Astrocyte (in vitro differentiated cells and primary cell): ENCODE measurements at regions not wholly inside any gene's neighbourhood (a gene's known extent, or its start where the extent isn't known, plus 50 kb on each side); places are given as distances from the start of the nearest gene placed in this dataset.

Source experiments
- DNase-seq: peaks from one replicate; pipeline ENCODE4 v3.0.0-alpha.2; 2010; ENCODE audit warnings: low read depth
- FAIRE-seq: peaks from 2 replicates; lab custom pipeline; 2011; peaks lifted over from hg19 to GRCh38; lab: Jason Lieb, UNC
- H2AFZ ChIP-seq: 2 replicates; pipeline ENCODE4 v1.6.0; 2012; ENCODE audit warnings: low read depth, low read length, inconsistent platforms
- H3K27ac ChIP-seq: 2 replicates; pipeline ENCODE4 v1.5.1; 2011; ENCODE audit warnings: low read depth, low read length, inconsistent platforms
- H3K27me3 ChIP-seq: 2 replicates; pipeline ENCODE4 v1.6.0; 2011; ENCODE audit warnings: low read length, inconsistent platforms; ENCODE audit not compliant: insufficient read depth
- H3K36me3 ChIP-seq: 2 replicates; pipeline ENCODE4 v1.5.1; 2011; ENCODE audit warnings: low read length, inconsistent platforms; ENCODE audit not compliant: insufficient read depth
- H3K4me1 ChIP-seq: 2 replicates; pipeline ENCODE4 v1.5.1; 2011; ENCODE audit warnings: low read length, inconsistent platforms; ENCODE audit not compliant: insufficient read depth
- H3K4me2 ChIP-seq: 2 replicates; pipeline ENCODE4 v1.6.0; 2012; ENCODE audit warnings: low read length, inconsistent platforms
- H3K4me3 ChIP-seq: 2 replicates; pipeline ENCODE4 v1.5.1; 2011; ENCODE audit warnings: low read depth, mild to moderate bottlenecking, low read length, inconsistent platforms; ENCODE audit not compliant: insufficient read depth
- H3K79me2 ChIP-seq: 2 replicates; pipeline ENCODE4 v1.6.0; 2012; ENCODE audit warnings: mild to moderate bottlenecking, low read length, inconsistent platforms; ENCODE audit not compliant: insufficient read depth
- H3K9ac ChIP-seq: 2 replicates; pipeline ENCODE4 v1.6.0; 2012; ENCODE audit warnings: mild to moderate bottlenecking, low read length, inconsistent platforms
- H3K9me3 ChIP-seq: 2 replicates; pipeline ENCODE4 v1.5.1; 2012; ENCODE audit warnings: low read depth, mild to moderate bottlenecking, low read length, inconsistent platforms; ENCODE audit not compliant: insufficient read depth
- H4K20me1 ChIP-seq: 2 replicates; pipeline ENCODE4 v1.6.0; 2012; ENCODE audit warnings: low read length, inconsistent platforms; ENCODE audit not compliant: insufficient read depth
- H3K27ac Mint-ChIP-seq: one replicate; pipeline ENCODE4 v1.8.0; 2021; ENCODE audit warnings: mild to moderate bottlenecking, mixed read lengths; ENCODE audit not compliant: unreplicated experiment
- H3K27me3 Mint-ChIP-seq: one replicate; pipeline ENCODE4 v1.8.0; 2021; ENCODE audit warnings: low read depth, mixed read lengths; ENCODE audit not compliant: unreplicated experiment
- H3K36me3 Mint-ChIP-seq: one replicate; pipeline ENCODE4 v1.8.0; 2021; ENCODE audit warnings: low read depth, mixed read lengths; ENCODE audit not compliant: unreplicated experiment
- H3K4me1 Mint-ChIP-seq: one replicate; pipeline ENCODE4 v1.8.0; 2021; ENCODE audit warnings: low read depth, mixed read lengths; ENCODE audit not compliant: unreplicated experiment
- H3K4me3 Mint-ChIP-seq: one replicate; pipeline ENCODE4 v1.8.0; 2021; ENCODE audit warnings: mild to moderate bottlenecking, moderate library complexity, mixed read lengths; ENCODE audit not compliant: unreplicated experiment
- H3K9me3 Mint-ChIP-seq: one replicate; pipeline ENCODE4 v1.8.0; 2021; ENCODE audit warnings: mild to moderate bottlenecking, mixed read lengths; ENCODE audit not compliant: unreplicated experiment
- EZH2 ChIP-seq: IDR thresholded peaks from 2 replicates; pipeline ENCODE4 v1.6.1; 2012; ENCODE audit warnings: mild to moderate bottlenecking, low read length, inconsistent platforms; ENCODE audit not compliant: insufficient read depth
- TF ChIP-seq, protein P1 (sequence below): IDR thresholded peaks from 2 replicates; pipeline ENCODE4 v1.5.1; 2011; ENCODE audit warnings: low read depth, mild to moderate bottlenecking, inconsistent platforms, low read length, moderate library complexity; ENCODE audit not compliant: insufficient read depth

DNA sequence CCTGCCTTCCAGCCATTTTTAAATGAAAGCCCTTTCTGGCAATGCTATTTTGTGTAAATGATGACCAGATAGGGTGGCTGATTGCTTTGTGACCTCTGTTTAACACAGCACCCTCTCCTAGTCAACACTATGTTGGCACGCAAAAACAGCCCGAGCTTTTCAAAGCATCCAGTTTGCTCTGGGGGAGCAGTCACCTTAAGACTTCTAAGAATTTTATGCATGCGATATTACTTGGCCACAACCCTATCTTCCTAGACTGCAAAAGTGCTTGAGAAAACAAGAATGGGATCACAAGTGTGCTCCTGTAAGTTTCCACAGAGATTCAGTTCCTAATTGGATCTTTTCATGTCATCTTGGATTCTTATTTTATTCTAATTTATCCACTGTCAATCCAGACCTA, 294.1 kb downstream of the ATPSCKMT start:
- Mint-ChIP-seq H3K4me3 (no peak overlapping the region), H3K27ac (no peak overlapping the region), H3K36me3 (no peaks in the 10 kb centered on the region), H3K4me1 (no peaks in the 10 kb centered on the region), H3K27me3 (peaks cover 7% of the 10 kb centered on the region), H3K9me3 (peaks cover 3% of the 10 kb centered on the region)
- Histone ChIP-seq H3K4me2 (no peak overlapping the region), H4K20me1 (no peaks in the 10 kb centered on the region), H3K4me3 (no peak overlapping the region), H3K4me1 (no peaks in the 10 kb centered on the region), H3K27ac (no peak overlapping the region), H3K27me3 (no peaks in the 10 kb centered on the region), H3K9me3 (no peaks in the 10 kb centered on the region), H3K79me2 (no peaks in the 10 kb centered on the region), H3K9ac (no peak overlapping the region), H3K36me3 (no peaks in the 10 kb centered on the region), H2AFZ (no peak overlapping the region)
- FAIRE-seq (no peak), DNase-seq (no peak)
- TF ChIP-seq, protein P1, sequence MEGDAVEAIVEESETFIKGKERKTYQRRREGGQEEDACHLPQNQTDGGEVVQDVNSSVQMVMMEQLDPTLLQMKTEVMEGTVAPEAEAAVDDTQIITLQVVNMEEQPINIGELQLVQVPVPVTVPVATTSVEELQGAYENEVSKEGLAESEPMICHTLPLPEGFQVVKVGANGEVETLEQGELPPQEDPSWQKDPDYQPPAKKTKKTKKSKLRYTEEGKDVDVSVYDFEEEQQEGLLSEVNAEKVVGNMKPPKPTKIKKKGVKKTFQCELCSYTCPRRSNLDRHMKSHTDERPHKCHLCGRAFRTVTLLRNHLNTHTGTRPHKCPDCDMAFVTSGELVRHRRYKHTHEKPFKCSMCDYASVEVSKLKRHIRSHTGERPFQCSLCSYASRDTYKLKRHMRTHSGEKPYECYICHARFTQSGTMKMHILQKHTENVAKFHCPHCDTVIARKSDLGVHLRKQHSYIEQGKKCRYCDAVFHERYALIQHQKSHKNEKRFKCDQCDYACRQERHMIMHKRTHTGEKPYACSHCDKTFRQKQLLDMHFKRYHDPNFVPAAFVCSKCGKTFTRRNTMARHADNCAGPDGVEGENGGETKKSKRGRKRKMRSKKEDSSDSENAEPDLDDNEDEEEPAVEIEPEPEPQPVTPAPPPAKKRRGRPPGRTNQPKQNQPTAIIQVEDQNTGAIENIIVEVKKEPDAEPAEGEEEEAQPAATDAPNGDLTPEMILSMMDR: no peak
- no peak for TF ChIP-seq EZH2

DNA sequence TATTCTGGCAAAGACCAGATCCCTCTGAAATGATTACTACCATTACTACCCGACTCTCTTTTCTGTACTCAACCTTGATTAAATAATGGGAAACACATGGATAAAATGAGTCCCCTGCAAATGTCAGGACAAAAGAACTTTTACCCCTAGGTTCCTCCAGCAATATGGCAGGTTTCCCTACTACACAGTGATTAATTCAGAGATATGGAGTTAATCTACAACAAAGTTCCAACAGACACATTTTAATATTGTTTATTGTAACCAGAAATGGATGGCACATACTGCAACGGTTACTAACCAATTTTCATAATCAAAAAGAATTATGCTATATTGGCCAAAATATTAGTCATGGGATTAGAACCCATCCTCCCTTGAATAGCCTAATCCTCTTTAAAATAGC, 294.8 kb downstream of the ATPSCKMT start:
- FAIRE-seq (no peak), DNase-seq (no peak)
- no peak overlapping the region for H3K4me3 ChIP-seq
- H3K79me2 ChIP-seq: no peaks in the 10 kb centered on the region
- H3K27me3 ChIP-seq: no peaks in the 10 kb centered on the region
- Mint-ChIP-seq H3K4me3 (no peak overlapping the region), H3K36me3 (no peaks in the 10 kb centered on the region), H3K9me3 (peaks cover under 1% of the 10 kb centered on the region), H3K27me3 (peaks cover 8% of the 10 kb centered on the region), H3K27ac (no peak overlapping the region), H3K4me1 (no peaks in the 10 kb centered on the region)
- H3K36me3 ChIP-seq: no peaks in the 10 kb centered on the region
- TF ChIP-seq, protein P1: no peak
- no peak for TF ChIP-seq EZH2
- no peak overlapping the region for H3K27ac ChIP-seq
- no peak overlapping the region for H2AFZ ChIP-seq
- H4K20me1 ChIP-seq: no peaks in the 10 kb centered on the region
- no peak overlapping the region for H3K4me2 ChIP-seq
- H3K9me3 ChIP-seq: no peaks in the 10 kb centered on the region
- no peak overlapping the region for H3K9ac ChIP-seq
- H3K4me1 ChIP-seq: no peaks in the 10 kb centered on the region

DNA sequence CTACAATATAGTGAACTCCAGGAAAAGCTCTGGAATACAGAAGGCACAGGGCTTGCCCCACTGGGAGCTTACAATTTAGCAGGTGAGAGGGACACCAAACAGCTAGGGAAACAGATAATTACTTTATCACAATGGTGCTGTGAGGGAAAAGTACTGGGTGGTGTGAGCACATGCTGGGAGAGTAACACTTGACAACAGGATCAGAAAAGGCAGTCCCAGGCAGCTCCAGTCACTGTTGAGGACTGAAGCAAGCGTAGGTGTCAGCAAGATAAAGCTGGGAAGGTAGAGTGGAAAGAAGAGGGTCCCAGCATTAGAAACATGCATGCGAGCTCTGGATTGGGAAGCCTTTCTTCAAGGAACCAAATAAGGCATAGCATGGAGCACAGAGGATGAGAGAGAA, 296.0 kb downstream of the ATPSCKMT start:
- H4K20me1 ChIP-seq: no peaks in the 10 kb centered on the region
- TF ChIP-seq EZH2: no peak
- TF ChIP-seq, protein P1: no peak
- no peak overlapping the region for H3K4me3 ChIP-seq
- H3K4me1 ChIP-seq: no peaks in the 10 kb centered on the region
- no peak overlapping the region for H3K27ac ChIP-seq
- FAIRE-seq (no peak), DNase-seq (no peak)
- no peaks in the 10 kb centered on the region for H3K9me3 Mint-ChIP-seq
- no peaks in the 10 kb centered on the region for H3K4me1 Mint-ChIP-seq
- H3K9ac ChIP-seq: no peak overlapping the region
- no peak overlapping the region for H3K4me3 Mint-ChIP-seq
- no peak overlapping the region for H3K27ac Mint-ChIP-seq
- no peak overlapping the region for H3K4me2 ChIP-seq
- no peak overlapping the region for H2AFZ ChIP-seq
- no peaks in the 10 kb centered on the region for H3K36me3 Mint-ChIP-seq
- H3K36me3 ChIP-seq: no peaks in the 10 kb centered on the region
- peaks cover 10% of the 10 kb centered on the region for H3K27me3 Mint-ChIP-seq
- H3K79me2 ChIP-seq: no peaks in the 10 kb centered on the region
- H3K27me3 ChIP-seq: no peaks in the 10 kb centered on the region
- no peaks in the 10 kb centered on the region for H3K9me3 ChIP-seq
